IMR-90 (cell line): ENCODE measurements at regions not wholly inside any gene's neighbourhood (a gene's known extent, or its start where the extent isn't known, plus 50 kb on each side); places are given as distances from the start of the nearest gene placed in this dataset.

ENCODE experiments used
- ATAC-seq: fragments of 200-7000 bp; cut with Tn5 transposase; 2 replicates; pipeline ENCODE4 v1.9.1; 2020; ENCODE audit warnings: low read depth, mild to moderate bottlenecking, moderate library complexity
- BruUV-seq: library from RNA; stranded (reverse); fragments of 400-500 nt; replicated peaks from 2 replicates; lab custom pipeline; 2021; lab: Mats Ljungman, UMichigan
- CTCF ChIA-PET: fragments of 300-600 bp; formaldehyde crosslinking; extraction: SDS; loops from one replicate; lab custom pipeline; 2021; ENCODE audit warnings: antibody characterized with exemption; lab: Yijun Ruan, JAX
- POLR2A ChIA-PET: fragments of 300-600 bp; sonication (Branson Sonifier 250); formaldehyde crosslinking; loops from one replicate; lab custom pipeline; 2022; ENCODE audit warnings: antibody characterized with exemption; ENCODE audit not compliant: unreplicated experiment; lab: Charles Lee
- DNase-seq: peaks from one replicate; pipeline ENCODE4 v3.0.0; 2013
- H2AFZ ChIP-seq: replicated peaks from 2 replicates; pipeline ENCODE3; 2013; ENCODE audit warnings: low read length, mild to moderate bottlenecking; ENCODE audit not compliant: poor library complexity
- H2AK5ac ChIP-seq: 2 replicates; pipeline ENCODE4 v1.6.1; 2013; ENCODE audit warnings: low read depth, low read length, inconsistent platforms
- H2AK9ac ChIP-seq: replicated peaks from 2 replicates; pipeline ENCODE3; 2013; ENCODE audit warnings: mild to moderate bottlenecking, low read depth, low read length, moderate library complexity; ENCODE audit not compliant: poor library complexity
- H2BK120ac ChIP-seq: 2 replicates; pipeline ENCODE4 v1.6.1; 2013; ENCODE audit warnings: low read depth, low read length, inconsistent platforms
- H2BK15ac ChIP-seq: 3 replicates; pipeline ENCODE4 v1.6.1; 2013; ENCODE audit warnings: low read depth, low read length, inconsistent platforms
- H2BK20ac ChIP-seq: 2 replicates; pipeline ENCODE4 v1.6.1; 2013; ENCODE audit warnings: low read depth, mild to moderate bottlenecking, inconsistent platforms, low read length, moderate library complexity
- H2BK5ac ChIP-seq: 2 replicates; pipeline ENCODE4 v1.6.1; 2013; ENCODE audit warnings: mild to moderate bottlenecking, low read depth, low read length, inconsistent platforms; ENCODE audit not compliant: poor library complexity, severe bottlenecking
- H3K14ac ChIP-seq: replicated peaks from 2 replicates; pipeline ENCODE4 v1.6.1; 2013; ENCODE audit warnings: low read depth, low read length, inconsistent platforms
- H3K18ac ChIP-seq: 2 replicates; pipeline ENCODE4 v1.6.1; 2013; ENCODE audit warnings: low read depth, low read length, control low read depth
- H3K23ac ChIP-seq: 2 replicates; pipeline ENCODE4 v1.6.1; 2013; ENCODE audit warnings: low read depth, low read length, inconsistent platforms
- H3K27ac ChIP-seq: 2 replicates; pipeline ENCODE4 v1.5.1; 2013; ENCODE audit warnings: mild to moderate bottlenecking, control low read depth, low read length; ENCODE audit not compliant: insufficient read depth
- H3K27me3 ChIP-seq: 2 replicates; pipeline ENCODE4 v1.6.1; 2013; ENCODE audit warnings: low read length; ENCODE audit not compliant: control insufficient read depth, insufficient read depth
- H3K36me3 ChIP-seq: 2 replicates; pipeline ENCODE4 v1.6.1; 2013; ENCODE audit warnings: low read length, mixed read lengths; ENCODE audit not compliant: control insufficient read depth, insufficient read depth
- H3K4ac ChIP-seq: 2 replicates; pipeline ENCODE4 v1.6.1; 2013; ENCODE audit warnings: low read depth, low read length, inconsistent platforms
- H3K4me1 ChIP-seq: 2 replicates; pipeline ENCODE4 v1.6.1; 2013; ENCODE audit warnings: low read length, mixed read lengths; ENCODE audit not compliant: control insufficient read depth, insufficient read depth
- H3K4me2 ChIP-seq: 2 replicates; pipeline ENCODE4 v1.6.1; 2013; ENCODE audit warnings: low read depth, mild to moderate bottlenecking, control low read depth, low read length, moderate library complexity
- H3K4me3 ChIP-seq: 2 replicates; pipeline ENCODE4 v1.5.1; 2013; ENCODE audit warnings: low read depth, mild to moderate bottlenecking, control low read depth, low read length, moderate library complexity; ENCODE audit not compliant: insufficient read depth
- H3K56ac ChIP-seq: 2 replicates; pipeline ENCODE4 v1.6.1; 2013; ENCODE audit warnings: low read length, inconsistent platforms; ENCODE audit not compliant: insufficient read depth; ENCODE audit errors: extremely low read depth
- H3K79me1 ChIP-seq, 2 experiments: 2 replicates each; pipeline ENCODE4 v1.6.1; 2013; ENCODE audit warnings: low read length in 2 of 2, inconsistent platforms in 1 of 2, low read depth in 1 of 2
- H3K9ac ChIP-seq: 2 replicates; pipeline ENCODE4 v1.6.1; 2013; ENCODE audit warnings: low read depth, low read length, control low read depth
- H3K9me1 ChIP-seq: 2 replicates; pipeline ENCODE4 v1.6.1; 2013; ENCODE audit warnings: low read length, inconsistent platforms; ENCODE audit not compliant: insufficient read depth
- H3K9me3 ChIP-seq: 2 replicates; pipeline ENCODE4 v1.6.1; 2013; ENCODE audit warnings: low read length; ENCODE audit not compliant: control insufficient read depth, insufficient read depth
- H4K20me1 ChIP-seq: 2 replicates; pipeline ENCODE4 v1.6.1; 2013; ENCODE audit warnings: low read length, inconsistent platforms; ENCODE audit not compliant: insufficient read depth
- H4K5ac ChIP-seq: 2 replicates; pipeline ENCODE4 v1.6.1; 2013; ENCODE audit warnings: mild to moderate bottlenecking, low read depth, low read length, control low read depth
- H4K8ac ChIP-seq, 2 experiments: 2 replicates each; pipeline ENCODE4 v1.6.1; 2013; ENCODE audit warnings: low read depth in 2 of 2, low read length in 2 of 2, control low read depth in 1 of 2, inconsistent platforms in 1 of 2
- H4K91ac ChIP-seq: 2 replicates; pipeline ENCODE4 v1.6.1; 2013; ENCODE audit warnings: low read depth, low read length, inconsistent platforms; ENCODE audit not compliant: insufficient read depth
- BHLHE40 ChIP-seq: fragments of 150-350 bp; IDR thresholded peaks from 2 replicates; pipeline ENCODE4 v1.6.1; 2016; ENCODE audit warnings: mild to moderate bottlenecking, low read depth, low read length
- CEBPB ChIP-seq: IDR thresholded peaks from 2 replicates; pipeline ENCODE4 v1.6.1; 2012; ENCODE audit warnings: low read depth, low read length, improper control_type of control experiment
- CHD1 ChIP-seq: IDR thresholded peaks from 2 replicates; pipeline ENCODE4 v1.6.1; 2012; ENCODE audit warnings: low read depth, low read length, improper control_type of control experiment
- CTCF ChIP-seq: conservative IDR thresholded peaks from 2 replicates; pipeline ENCODE4 v1.5.1; 2012; ENCODE audit warnings: mild to moderate bottlenecking, low read depth, low read length, improper control_type of control experiment
- ELK1 ChIP-seq: fragments of 150-350 bp; IDR thresholded peaks from 2 replicates; pipeline ENCODE4 v1.6.1; 2016; ENCODE audit warnings: low read depth, mild to moderate bottlenecking, low read length, moderate library complexity, borderline replicate concordance
- FOS ChIP-seq: fragments of 150-350 bp; IDR thresholded peaks from 2 replicates; pipeline ENCODE4 v1.6.1; 2016; ENCODE audit warnings: low read depth, low read length
- MAFK ChIP-seq: IDR thresholded peaks from 2 replicates; pipeline ENCODE4 v1.6.1; 2012; ENCODE audit warnings: low read depth, low read length, improper control_type of control experiment
- MAZ ChIP-seq: IDR thresholded peaks from 2 replicates; pipeline ENCODE4 v1.6.1; 2012; ENCODE audit warnings: low read depth, mild to moderate bottlenecking, low read length, improper control_type of control experiment, moderate library complexity, borderline replicate concordance
- MXI1 ChIP-seq: IDR thresholded peaks from 2 replicates; pipeline ENCODE4 v1.6.1; 2012; ENCODE audit warnings: low read depth, mild to moderate bottlenecking, low read length, moderate library complexity, borderline replicate concordance
- NFE2L2 ChIP-seq: fragments of 150-350 bp; IDR thresholded peaks from 2 replicates; pipeline ENCODE4 v1.6.1; 2016; ENCODE audit warnings: low read depth, mild to moderate bottlenecking, low read length
- POLR2A ChIP-seq: IDR thresholded peaks from 2 replicates; pipeline ENCODE4 v1.6.1; 2012; ENCODE audit warnings: mild to moderate bottlenecking, low read depth, low read length
- RAD21 ChIP-seq: IDR thresholded peaks from 2 replicates; pipeline ENCODE4 v1.6.1; 2012; ENCODE audit warnings: low read length, improper control_type of control experiment
- RCOR1 ChIP-seq: IDR thresholded peaks from 2 replicates; pipeline ENCODE4 v1.6.1; 2012; ENCODE audit warnings: mild to moderate bottlenecking, low read length, improper control_type of control experiment; ENCODE audit not compliant: insufficient replicate concordance
- RFX5 ChIP-seq: IDR thresholded peaks from 2 replicates; pipeline ENCODE4 v1.8.0; 2012; ENCODE audit warnings: low read depth, mild to moderate bottlenecking, low read length, moderate library complexity
- SMC3 ChIP-seq: fragments of 150-350 bp; IDR thresholded peaks from 2 replicates; pipeline ENCODE4 v1.6.1; 2016; ENCODE audit warnings: low read depth, mild to moderate bottlenecking, antibody characterized with exemption, low read length, moderate library complexity
- USF2 ChIP-seq: fragments of 150-350 bp; IDR thresholded peaks from 2 replicates; pipeline ENCODE4 v1.6.1; 2017; ENCODE audit warnings: mild to moderate bottlenecking, antibody characterized with exemption, low read length, low read depth
- whole genome bisulfite sequencing, 2 experiments: methylation state at CpG; one replicate each; pipeline versions ENCODE4 v1.1.5 to v1.1.7; 2013; ENCODE audit warnings: missing lambda C conversion rate in 2 of 2; ENCODE audit not compliant: insufficient read length in 1 of 2; ENCODE audit errors: extremely low coverage in 2 of 2; 5-methylcytosine and 5-hydroxymethylcytosine counted together
- dilution Hi-C: fragments of 300-500 bp; cut with HindIII; formaldehyde crosslinking; loops from one replicate; pipeline ENCODE4 v1.14.3; 2018; ENCODE audit warnings: low sequenced_read_pairs; ENCODE audit not compliant: unreplicated experiment
- in situ Hi-C: fragments of 300-500 bp; cut with MboI; formaldehyde crosslinking; loops from 3 replicates; pipeline ENCODE4 v1.14.3; 2019; ENCODE audit warnings: low sequenced_read_pairs, inconsistent platforms, mixed read lengths
- intact Hi-C: fragments of 100-400 bp; cut with micrococcal nuclease; formaldehyde crosslinking; loops from 2 replicates; pipeline ENCODE4 v1.10.0; 2022

GRCh38 chr6:1124885-1125284 lies 187.0 kb upstream of the FOXQ1 start:
- H3K9me1 ChIP-seq, result no peaks in the 10 kb centered on the region
- H3K79me1 ChIP-seq, result no peaks in the 10 kb centered on the region
- no CpG with 5 or more reads among the region's 6 CpGs for WGBS, 2 experiments
- H3K36me3 ChIP-seq, result no peaks in the 10 kb centered on the region
- no peak overlapping the region for H2BK20ac ChIP-seq
- no peak overlapping the region for H4K91ac ChIP-seq
- intact Hi-C loops, result no loop called here
- no peak for DNase-seq
- in situ Hi-C loops, result no loop called here
- H3K27me3 ChIP-seq, result peaks cover 6% of the 10 kb centered on the region
- ATAC-seq, result no peak
- H2BK5ac ChIP-seq, result no peak overlapping the region
- no peak overlapping the region for H3K18ac ChIP-seq
- no TSS peak for BruUV-seq
- H3K4me1 ChIP-seq, result no peaks in the 10 kb centered on the region; the same call in 1 of the 2 replicates
- no peak overlapping the region for H3K14ac ChIP-seq
- no peak overlapping the region for H3K4ac ChIP-seq
- no peak overlapping the region for H3K56ac ChIP-seq
- no peak overlapping the region for H3K23ac ChIP-seq
- no peak overlapping the region for H2BK15ac ChIP-seq
- H4K20me1 ChIP-seq, result no peaks in the 10 kb centered on the region
- H3K4me2 ChIP-seq, result no peak overlapping the region
- POLR2A ChIA-PET, result no interaction called here
- no peak overlapping the region for H3K9ac ChIP-seq
- TF ChIP-seq MAZ, result no peak
- TF ChIP-seq RAD21, result no peak
- TF ChIP-seq MAFK, result no peak
- no peak for TF ChIP-seq FOS
- TF ChIP-seq CEBPB, result no peak
- TF ChIP-seq BHLHE40, result no peak
- no peak for TF ChIP-seq CHD1
- no peak for TF ChIP-seq ELK1
- no peak for TF ChIP-seq RFX5
- no peak for TF ChIP-seq NFE2L2
- TF ChIP-seq MXI1, result no peak
- TF ChIP-seq CTCF, result no peak
- no peak for TF ChIP-seq USF2
- TF ChIP-seq POLR2A, result no peak
- no peak for TF ChIP-seq SMC3
- TF ChIP-seq RCOR1, result no peak
- no peaks in the 10 kb centered on the region for H3K9me3 ChIP-seq
- H3K27ac ChIP-seq, result no peak overlapping the region
- H2AFZ ChIP-seq, result no peak overlapping the region
- H2AK5ac ChIP-seq, result no peak overlapping the region
- H4K8ac ChIP-seq, result no peak overlapping the region
- H4K5ac ChIP-seq, result no peak overlapping the region
- no peak overlapping the region for H2BK120ac ChIP-seq
- no peak overlapping the region for H3K4me3 ChIP-seq
- dilution Hi-C loops, result no loop called here
- no peak overlapping the region for H2AK9ac ChIP-seq
- CTCF ChIA-PET, result no interaction called here
